SU-DHL-6 (cell line): ENCODE measurements at regions not wholly inside any gene's neighbourhood (a gene's known extent, or its start where the extent isn't known, plus 50 kb on each side); places are given as distances from the start of the nearest gene placed in this dataset.

Source experiments
- H2AFZ ChIP-seq: fragments of 200-600 bp; sonication (generic); 2 replicates; pipeline ENCODE4 v1.6.1; 2014; ENCODE audit warnings: low read depth, mild to moderate bottlenecking, moderate library complexity, mixed read lengths, antibody characterized with exemption, low read length; ENCODE audit not compliant: severe bottlenecking
- H3F3A ChIP-seq: fragments of 200-600 bp; shearing (Covaris generic); 2 replicates; pipeline ENCODE4 v1.6.0; 2016; ENCODE audit warnings: antibody characterized with exemption, mild to moderate bottlenecking; ENCODE audit not compliant: insufficient read depth
- H3K27ac ChIP-seq: fragments of 200-600 bp; sonication (generic); 2 replicates; pipeline ENCODE4 v1.5.1; 2016; ENCODE audit warnings: low read depth, mild to moderate bottlenecking, low read length, moderate library complexity, mixed read lengths
- H3K27me3 ChIP-seq: fragments of 200-600 bp; sonication (generic), shearing (Covaris generic); 2 replicates; pipeline ENCODE4 v1.6.0; 2014; ENCODE audit warnings: mild to moderate bottlenecking, low read length
- H3K36me3 ChIP-seq: fragments of 200-600 bp; sonication (generic); 2 replicates; pipeline ENCODE4 v1.6.1; 2014; ENCODE audit warnings: mild to moderate bottlenecking, low read length, mixed read lengths
- H3K4me2 ChIP-seq: fragments of 300-600, 200-600 bp; shearing (Covaris generic), sonication (generic); 2 replicates; pipeline ENCODE4 v1.6.0; 2014; ENCODE audit warnings: low read length, low read depth, mild to moderate bottlenecking; ENCODE audit not compliant: poor library complexity, severe bottlenecking
- H3K4me3 ChIP-seq: fragments of 200-600 bp; sonication (generic); 2 replicates; pipeline ENCODE4 v1.5.1; 2014; ENCODE audit warnings: antibody characterized with exemption, low read length, mild to moderate bottlenecking, mixed read lengths; ENCODE audit not compliant: insufficient read depth, poor library complexity, severe bottlenecking
- H3K79me2 ChIP-seq: fragments of 200-600 bp; sonication (generic); 2 replicates; pipeline ENCODE4 v1.6.1; 2014; ENCODE audit warnings: mild to moderate bottlenecking, low read length, moderate library complexity; ENCODE audit not compliant: insufficient read depth
- H3K9ac ChIP-seq: fragments of 200-600 bp; sonication (generic); 2 replicates; pipeline ENCODE4 v1.7.0; 2014; ENCODE audit warnings: mild to moderate bottlenecking, low read length
- H3K9me2 ChIP-seq: fragments of 200-600 bp; sonication (generic); replicated peaks from 2 replicates; pipeline ENCODE4 v1.6.1; 2014; ENCODE audit warnings: low read length; ENCODE audit not compliant: insufficient read depth
- H3K9me3 ChIP-seq: fragments of 200-600 bp; sonication (generic); 2 replicates; pipeline ENCODE4 v1.6.1; 2014; ENCODE audit warnings: low read length, mixed read lengths; ENCODE audit not compliant: insufficient read depth
- H4K20me1 ChIP-seq: fragments of 200-600 bp; sonication (generic); 2 replicates; pipeline ENCODE4 v1.6.1; 2014; ENCODE audit warnings: low read depth, mild to moderate bottlenecking, antibody characterized with exemption, low read length, moderate library complexity, mixed read lengths
- CTCF ChIP-seq: fragments of 200-600 bp; sonication (generic); IDR thresholded peaks from one replicate; pipeline ENCODE4 v1.5.1; 2017; ENCODE audit warnings: antibody characterized with exemption, mild to moderate bottlenecking, low read length, moderate library complexity; ENCODE audit not compliant: insufficient read depth, poor library complexity, severe bottlenecking
- EZH2phosphoT487 ChIP-seq: fragments of 200-600 bp; sonication (generic), shearing (Covaris generic); conservative IDR thresholded peaks from 2 replicates; pipeline ENCODE4 v1.6.1; 2018; ENCODE audit warnings: mild to moderate bottlenecking, antibody characterized with exemption, low read length, moderate library complexity, mixed read lengths

GRCh38 chr14:85175556-85175955 lies 354.4 kb upstream of the FLRT2 start:
- Histone ChIP-seq H3K4me3 (no peak overlapping the region), H3K27me3 (no peaks in the 10 kb centered on the region), H3K9me3 (no peaks in the 10 kb centered on the region), H4K20me1 (no peaks in the 10 kb centered on the region), H2AFZ (no peak overlapping the region), H3K9me2 (no peaks in the 10 kb centered on the region), H3F3A (no peaks in the 10 kb centered on the region), H3K4me2 (no peak overlapping the region), H3K9ac (no peak overlapping the region), H3K79me2 (no peaks in the 10 kb centered on the region), H3K36me3 (no peaks in the 10 kb centered on the region), H3K27ac (no peak overlapping the region)
- TF ChIP-seq EZH2phosphoT487 (no peak), CTCF (no peak)

GRCh38 chr14:85178864-85179263 lies 351.1 kb upstream of the FLRT2 start:
- H3K27ac ChIP-seq, result no peak overlapping the region
- H3F3A ChIP-seq, result no peaks in the 10 kb centered on the region
- H3K4me3 ChIP-seq, result no peak overlapping the region
- no peaks in the 10 kb centered on the region for H3K36me3 ChIP-seq
- no peak overlapping the region for H3K4me2 ChIP-seq
- H4K20me1 ChIP-seq, result no peaks in the 10 kb centered on the region
- H3K9me3 ChIP-seq, result no peaks in the 10 kb centered on the region
- H3K27me3 ChIP-seq, result no peaks in the 10 kb centered on the region
- H3K79me2 ChIP-seq, result no peaks in the 10 kb centered on the region
- no peak overlapping the region for H2AFZ ChIP-seq
- no peak overlapping the region for H3K9ac ChIP-seq
- H3K9me2 ChIP-seq, result no peaks in the 10 kb centered on the region
- TF ChIP-seq EZH2phosphoT487, result no peak
- no peak for TF ChIP-seq CTCF

- Histone ChIP-seq H3K36me3 (no peaks in the 10 kb centered on the region), H4K20me1 (no peaks in the 10 kb centered on the region), H3K27me3 (no peaks in the 10 kb centered on the region), H3K4me2 (no peak overlapping the region), H3K9me3 (no peaks in the 10 kb centered on the region), H3K9ac (no peak overlapping the region), H3K9me2 (no peaks in the 10 kb centered on the region), H3F3A (no peaks in the 10 kb centered on the region), H3K27ac (no peak overlapping the region), H3K4me3 (no peak overlapping the region), H3K79me2 (no peaks in the 10 kb centered on the region), H2AFZ (no peak overlapping the region)
- TF ChIP-seq EZH2phosphoT487 (no peak), CTCF (no peak)
Measured at GRCh38 chr14:85180876-85181275, 349.1 kb upstream of the FLRT2 start.

GRCh38 chr14:85182282-85182681 lies 347.7 kb upstream of the FLRT2 start:
- Histone ChIP-seq H3K27ac (no peak overlapping the region), H3K9ac (no peak overlapping the region), H3K4me2 (no peak overlapping the region), H4K20me1 (no peaks in the 10 kb centered on the region), H3F3A (no peaks in the 10 kb centered on the region), H3K9me3 (no peaks in the 10 kb centered on the region), H2AFZ (no peak overlapping the region), H3K36me3 (no peaks in the 10 kb centered on the region), H3K4me3 (no peak overlapping the region), H3K79me2 (no peaks in the 10 kb centered on the region), H3K27me3 (no peaks in the 10 kb centered on the region), H3K9me2 (no peaks in the 10 kb centered on the region)
- TF ChIP-seq EZH2phosphoT487, result no peak
- no peak for TF ChIP-seq CTCF
